Thyroid gland (tissue), 4 donors: ENCODE measurements at regions not wholly inside any gene's neighbourhood (a gene's known extent, or its start where the extent isn't known, plus 50 kb on each side); places are given as distances from the start of the nearest gene placed in this dataset.

Experiments
- DNase-seq, 2 donors: peaks; one replicate each; pipeline ENCODE4 v3.0.0-alpha.2; 2019
- H3K27ac ChIP-seq, 3 donors: fragments of 200-600 bp; sonication (generic); 1 replicate in 2 of 3; 2 replicates in 1 of 3; pipeline ENCODE4 v1.5.1; 2016 to 2019; ENCODE audit warnings: mild to moderate bottlenecking in 1 of 3, moderate library complexity in 1 of 3
- H3K27me3 ChIP-seq: fragments of 200-600 bp; sonication (generic); one replicate; pipeline ENCODE4 v1.5.1; 2019
- H3K36me3 ChIP-seq, 2 donors: fragments of 200-600 bp; sonication (generic); one replicate each; pipeline ENCODE4 v1.5.1; 2016 to 2019
- H3K4me1 ChIP-seq, 2 donors: fragments of 200-600 bp; sonication (generic); one replicate each; pipeline ENCODE4 v1.5.1; 2017 to 2019
- H3K4me3 ChIP-seq, 3 donors: fragments of 200-600 bp; sonication (generic); replicated peaks in 1 of 3; 1 replicate in 2 of 3; 2 replicates in 1 of 3; pipeline ENCODE4 v1.5.1; 2016; ENCODE audit warnings: mild to moderate bottlenecking in 1 of 3
- H3K9me3 ChIP-seq: fragments of 200-600 bp; sonication (generic); one replicate; pipeline ENCODE4 v1.5.1; 2017
- CTCF ChIP-seq, 6 experiments: fragments of 200-600 bp in 3 of 6; fragments of 450-650 bp in 3 of 6; sonication (generic) in 3 of 6; IDR thresholded peaks; one replicate each; pipeline ENCODE4 v1.5.1; 2016 to 2019; ENCODE audit warnings: antibody characterized with exemption in 6 of 6, mild to moderate bottlenecking in 2 of 6, inconsistent platforms in 1 of 6, moderate library complexity in 1 of 6
- POLR2A ChIP-seq, 2 donors: fragments of 450-650 bp; IDR thresholded peaks; one replicate each; pipeline ENCODE4 v1.6.1; 2017; ENCODE audit warnings: antibody characterized with exemption in 2 of 2, mild to moderate bottlenecking in 2 of 2, moderate library complexity in 1 of 2
- WGBS, 2 donors: methylation state at CpG; one replicate each; pipeline ENCODE4 v1.1.5; 2017; 5-methylcytosine and 5-hydroxymethylcytosine counted together
- intact Hi-C: fragments of 100-400 bp; cut with DNase I; formaldehyde crosslinking; loops from one replicate; pipeline ENCODE4 v1.15.1; 2023

- Histone ChIP-seq H3K27ac (no peak overlapping the region), H3K9me3 (no peaks in the 10 kb centered on the region), H3K4me1 (no peaks in the 10 kb centered on the region), H3K27me3 (no peaks in the 10 kb centered on the region), H3K4me3 (no peak overlapping the region), H3K36me3 (no peaks in the 10 kb centered on the region)
- no peak for DNase-seq
- WGBS, 2 donors, result 87 to 92% methylated on average over 18 of the region's 18 CpGs
- TF ChIP-seq CTCF (IDR thresholded peaks at IDR 0.05), result no peak
- intact Hi-C loops, result no loop called here
These were observed 330.2 kb downstream of the C16orf95 start for GRCh38 chr16:86986809-86987487.

DNA sequence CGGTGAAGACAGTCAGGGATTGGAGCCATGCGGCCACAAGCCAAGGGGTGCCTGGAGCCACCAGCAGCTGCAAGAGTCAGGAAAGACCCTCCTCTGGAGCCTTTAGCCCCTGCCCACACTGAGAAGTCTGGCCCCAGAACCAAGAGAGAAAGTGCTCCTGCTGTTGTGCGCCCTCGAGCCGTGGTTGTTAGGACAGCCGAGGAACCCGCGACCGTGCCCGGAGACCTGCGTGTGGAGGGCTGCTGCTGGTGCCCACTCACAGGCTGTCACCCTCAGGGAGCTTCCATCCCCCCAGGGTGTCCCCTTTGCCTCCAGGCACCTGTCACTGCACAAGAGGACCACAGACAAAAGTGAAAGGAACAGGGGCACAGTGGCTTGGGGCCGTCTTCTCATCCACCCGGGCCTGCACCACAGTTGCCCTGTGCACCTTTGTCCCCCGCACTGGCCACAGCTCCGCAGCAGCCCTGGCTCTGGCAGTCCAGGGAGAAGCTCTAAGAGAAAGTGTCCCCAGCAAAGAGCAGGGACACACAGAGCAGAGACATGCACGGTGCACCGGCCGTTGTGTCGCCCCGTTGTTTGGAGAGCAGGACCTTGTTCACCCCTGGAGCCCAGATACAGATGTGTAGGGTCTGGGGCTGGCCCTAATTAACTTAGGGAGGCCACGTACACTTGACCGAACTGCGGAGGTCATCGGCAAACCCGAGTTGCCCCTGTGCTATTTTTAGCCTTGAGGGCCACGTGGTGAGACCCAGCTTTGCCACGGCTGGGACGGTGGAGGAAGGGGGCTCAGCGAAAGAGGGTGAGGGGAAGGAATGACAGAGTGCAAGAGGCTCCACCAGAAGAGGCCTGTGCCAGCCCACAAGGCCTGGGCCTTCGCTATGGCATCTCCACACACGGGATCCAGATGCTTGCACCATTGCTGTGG lies 329.2 kb downstream of the C16orf95 start:
- no peaks in the 10 kb centered on the region for H3K36me3 ChIP-seq
- 77 to 82% methylated on average over 25 to 31 of the region's 31 CpGs for WGBS, 2 donors
- no peaks in the 10 kb centered on the region for H3K9me3 ChIP-seq
- H3K27ac ChIP-seq, result no peak overlapping the region
- intact Hi-C loops, result no loop called here
- no peak for TF ChIP-seq POLR2A (IDR thresholded peaks at IDR 0.05)
- no peak for TF ChIP-seq CTCF (IDR thresholded peaks at IDR 0.05)
- H3K4me3 ChIP-seq, result no peak overlapping the region
- DNase-seq, result no peak
- H3K4me1 ChIP-seq, result no peaks in the 10 kb centered on the region
- no peaks in the 10 kb centered on the region for H3K27me3 ChIP-seq

- no peak for DNase-seq
These were observed 328.1 kb downstream of the C16orf95 start for GRCh38 chr16:86988920-86989696.

DNA sequence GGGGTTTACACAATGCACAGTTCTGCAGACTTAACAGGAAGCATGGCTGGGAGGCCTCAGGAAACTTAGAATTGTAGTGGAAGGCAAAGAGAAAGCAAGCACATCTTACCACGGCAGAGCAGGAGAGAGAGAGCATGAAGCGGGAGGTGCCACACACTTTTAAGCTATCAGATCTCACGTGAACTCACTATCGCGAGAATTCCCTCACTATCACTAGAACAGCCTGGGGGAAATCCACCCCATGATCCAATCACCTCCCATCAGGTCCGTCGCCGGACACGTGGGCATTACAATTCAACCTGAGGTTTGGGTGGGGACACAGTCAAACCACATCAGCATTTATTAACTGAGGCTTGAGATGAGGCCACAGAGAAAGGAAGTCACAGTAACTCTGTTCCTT lies 326.7 kb downstream of the C16orf95 start:
- WGBS, 2 donors, result 61 to 72% methylated on average over 9 of the region's 9 CpGs
- no peaks in the 10 kb centered on the region for H3K36me3 ChIP-seq
- H3K4me3 ChIP-seq, result no peak overlapping the region
- no peak for DNase-seq
- no peak overlapping the region for H3K27ac ChIP-seq
- H3K4me1 ChIP-seq, result no peaks in the 10 kb centered on the region
- TF ChIP-seq CTCF (IDR thresholded peaks at IDR 0.05), result no peak
- TF ChIP-seq POLR2A (IDR thresholded peaks at IDR 0.05), result no peak
- intact Hi-C loops, result no loop called here
- no peaks in the 10 kb centered on the region for H3K27me3 ChIP-seq
- H3K9me3 ChIP-seq, result no peaks in the 10 kb centered on the region

More at GRCh38 chr16:86988920-86989696, 328.1 kb downstream of the C16orf95 start:
- Histone ChIP-seq H3K4me1 (no peaks in the 10 kb centered on the region), H3K27me3 (no peaks in the 10 kb centered on the region), H3K9me3 (no peaks in the 10 kb centered on the region), H3K27ac (no peak overlapping the region), H3K4me3 (no peak overlapping the region), H3K36me3 (no peaks in the 10 kb centered on the region)
- TF ChIP-seq POLR2A (IDR thresholded peaks at IDR 0.05) (no peak), CTCF (IDR thresholded peaks at IDR 0.05) (no peak)
- 67 to 73% methylated on average over 24 to 25 of the region's 25 CpGs for WGBS, 2 donors
- intact Hi-C loops, result no loop called here
